Bronchial epithelial cell (primary cell): ENCODE measurements at regions not wholly inside any gene's neighbourhood (a gene's known extent, or its start where the extent isn't known, plus 50 kb on each side); places are given as distances from the start of the nearest gene placed in this dataset.

Source experiments
- DNase-seq: peaks from one replicate; pipeline ENCODE4 v3.0.0-alpha.2; 2010; ENCODE audit warnings: low read depth
- FAIRE-seq: peaks from 2 replicates; lab custom pipeline; 2011; peaks lifted over from hg19 to GRCh38; lab: Jason Lieb, UNC
- H3K27me3 ChIP-seq: 2 replicates; pipeline ENCODE4 v1.5.1; 2011; ENCODE audit warnings: low read length; ENCODE audit not compliant: control insufficient read depth, insufficient read depth
- H3K36me3 ChIP-seq: 2 replicates; pipeline ENCODE4 v1.5.1; 2011; ENCODE audit warnings: low read length; ENCODE audit not compliant: control insufficient read depth, insufficient read depth
- H3K4me3 ChIP-seq: 2 replicates; pipeline ENCODE4 v1.5.1; 2011; ENCODE audit warnings: mild to moderate bottlenecking, low read depth, low read length, control low read depth
- TF ChIP-seq, protein P1 (sequence below): IDR thresholded peaks from 2 replicates; pipeline ENCODE4 v1.5.1; 2011; ENCODE audit warnings: mild to moderate bottlenecking, moderate library complexity, low read length, control low read depth, inconsistent platforms; ENCODE audit not compliant: insufficient read depth, severe bottlenecking

DNA sequence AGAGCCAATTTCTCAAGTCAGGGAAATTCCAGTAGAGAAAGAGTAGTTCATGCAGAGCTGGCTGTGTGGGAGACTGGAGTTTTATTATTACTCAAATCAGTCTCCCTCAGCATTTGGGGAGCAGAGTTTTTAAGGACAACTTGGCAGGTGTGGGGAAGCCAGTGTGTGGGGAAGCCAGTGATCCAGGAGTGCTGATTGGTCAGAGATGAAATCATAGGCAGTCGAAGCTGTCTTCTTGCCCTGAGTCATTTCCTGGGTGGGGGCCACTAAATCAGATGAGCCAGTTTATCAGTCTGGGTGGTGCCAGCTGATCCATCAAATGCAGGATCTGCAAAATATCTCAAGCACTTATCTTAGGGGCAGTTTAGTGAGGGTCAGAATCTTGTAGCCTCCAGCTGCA lies 194.6 kb upstream of the NRG3 start:
- no peak overlapping the region for H3K4me3 ChIP-seq
- DNase-seq: peak; percentile 1
- H3K36me3 ChIP-seq: no peaks in the 10 kb centered on the region
- TF ChIP-seq, protein P1, sequence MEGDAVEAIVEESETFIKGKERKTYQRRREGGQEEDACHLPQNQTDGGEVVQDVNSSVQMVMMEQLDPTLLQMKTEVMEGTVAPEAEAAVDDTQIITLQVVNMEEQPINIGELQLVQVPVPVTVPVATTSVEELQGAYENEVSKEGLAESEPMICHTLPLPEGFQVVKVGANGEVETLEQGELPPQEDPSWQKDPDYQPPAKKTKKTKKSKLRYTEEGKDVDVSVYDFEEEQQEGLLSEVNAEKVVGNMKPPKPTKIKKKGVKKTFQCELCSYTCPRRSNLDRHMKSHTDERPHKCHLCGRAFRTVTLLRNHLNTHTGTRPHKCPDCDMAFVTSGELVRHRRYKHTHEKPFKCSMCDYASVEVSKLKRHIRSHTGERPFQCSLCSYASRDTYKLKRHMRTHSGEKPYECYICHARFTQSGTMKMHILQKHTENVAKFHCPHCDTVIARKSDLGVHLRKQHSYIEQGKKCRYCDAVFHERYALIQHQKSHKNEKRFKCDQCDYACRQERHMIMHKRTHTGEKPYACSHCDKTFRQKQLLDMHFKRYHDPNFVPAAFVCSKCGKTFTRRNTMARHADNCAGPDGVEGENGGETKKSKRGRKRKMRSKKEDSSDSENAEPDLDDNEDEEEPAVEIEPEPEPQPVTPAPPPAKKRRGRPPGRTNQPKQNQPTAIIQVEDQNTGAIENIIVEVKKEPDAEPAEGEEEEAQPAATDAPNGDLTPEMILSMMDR: no peak
- H3K27me3 ChIP-seq: no peaks in the 10 kb centered on the region
- peak; percentile 68 for FAIRE-seq

DNA sequence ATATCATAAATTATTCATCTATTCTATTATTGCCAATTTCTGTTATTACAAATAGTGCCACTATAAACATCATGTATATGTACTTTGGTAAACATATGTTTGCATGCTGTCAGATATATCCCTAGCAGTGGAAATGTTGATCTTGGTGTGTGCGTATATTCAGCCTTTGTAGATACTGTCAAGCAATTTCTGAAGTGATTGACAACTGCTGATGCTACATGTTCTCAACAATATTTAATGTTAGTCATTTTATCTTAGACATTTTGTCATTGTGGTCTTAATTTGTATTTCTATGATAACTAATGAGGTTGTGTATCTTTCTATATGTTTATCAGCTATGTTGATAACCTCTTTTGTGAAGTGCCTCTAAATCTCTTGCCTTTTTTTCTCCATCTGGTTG lies 186.5 kb upstream of the NRG3 start:
- no peaks in the 10 kb centered on the region for H3K27me3 ChIP-seq
- FAIRE-seq (no peak), DNase-seq (no peak)
- TF ChIP-seq, protein P1: no peak
- H3K4me3 ChIP-seq: no peak overlapping the region
- no peaks in the 10 kb centered on the region for H3K36me3 ChIP-seq

DNA sequence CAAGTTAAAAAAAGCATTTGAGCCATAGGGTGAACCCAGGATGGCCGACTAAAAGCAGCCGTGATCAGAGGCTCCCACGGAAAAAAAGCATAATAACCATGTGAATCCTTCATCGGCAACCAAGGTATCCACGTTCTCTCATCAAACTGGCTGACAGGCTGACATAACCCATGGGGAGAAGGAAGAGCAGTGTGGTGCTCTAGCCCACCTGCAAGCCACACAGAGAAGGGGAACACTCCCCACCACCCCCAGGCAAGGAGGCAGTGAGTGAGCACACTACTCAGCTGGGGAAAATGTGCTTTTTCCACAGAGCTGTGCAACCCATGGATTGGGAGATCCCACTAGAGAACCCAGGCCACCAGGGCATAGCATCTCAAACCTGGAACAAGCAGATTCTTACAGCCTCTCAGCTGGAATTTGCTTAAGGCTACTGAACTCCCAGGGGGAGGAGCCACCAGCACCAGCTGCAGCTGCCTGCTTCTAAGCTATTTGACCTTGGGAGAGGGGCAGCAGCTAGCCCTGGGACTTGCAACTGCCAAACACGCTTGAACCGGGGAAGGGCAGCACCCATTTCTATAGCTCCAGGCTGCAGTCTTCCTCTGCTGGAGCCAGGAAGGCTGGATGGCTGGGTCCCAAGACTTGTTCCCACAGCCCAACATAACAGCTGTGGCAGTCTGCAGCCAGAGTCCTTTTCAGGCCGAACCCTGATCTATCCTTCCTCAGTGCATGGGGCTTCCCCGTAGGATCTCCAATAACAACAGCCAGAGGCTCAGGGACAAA lies 178.2 kb upstream of the NRG3 start:
- DNase-seq (no peak), FAIRE-seq (no peak)
- H3K36me3 ChIP-seq: no peaks in the 10 kb centered on the region
- H3K4me3 ChIP-seq: no peak overlapping the region
- TF ChIP-seq, protein P1: no peak
- H3K27me3 ChIP-seq: no peaks in the 10 kb centered on the region

DNA sequence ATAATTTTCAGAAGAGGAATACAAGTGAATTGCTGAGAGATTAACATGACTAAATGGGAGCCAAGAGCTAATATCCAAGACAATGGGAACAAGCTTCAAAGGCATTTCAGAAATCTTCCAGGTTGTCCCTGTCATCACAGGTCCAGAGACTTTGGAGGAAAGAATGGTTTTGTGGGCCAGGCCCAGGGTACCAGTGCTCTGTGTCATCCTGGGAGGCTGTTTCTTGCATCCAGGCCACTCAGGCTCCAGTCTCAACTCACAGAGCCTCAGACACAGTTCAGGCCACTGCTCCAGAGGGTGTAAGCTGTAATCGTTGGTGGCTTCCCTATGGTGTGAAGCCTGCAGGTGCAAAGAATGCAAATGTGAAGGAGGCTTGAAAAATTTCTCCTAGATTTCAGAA lies 170.4 kb upstream of the NRG3 start:
- Histone ChIP-seq H3K36me3 (no peaks in the 10 kb centered on the region), H3K4me3 (no peak overlapping the region), H3K27me3 (no peaks in the 10 kb centered on the region)
- no peak for FAIRE-seq
- DNase-seq: no peak
- TF ChIP-seq, protein P1: no peak

DNA sequence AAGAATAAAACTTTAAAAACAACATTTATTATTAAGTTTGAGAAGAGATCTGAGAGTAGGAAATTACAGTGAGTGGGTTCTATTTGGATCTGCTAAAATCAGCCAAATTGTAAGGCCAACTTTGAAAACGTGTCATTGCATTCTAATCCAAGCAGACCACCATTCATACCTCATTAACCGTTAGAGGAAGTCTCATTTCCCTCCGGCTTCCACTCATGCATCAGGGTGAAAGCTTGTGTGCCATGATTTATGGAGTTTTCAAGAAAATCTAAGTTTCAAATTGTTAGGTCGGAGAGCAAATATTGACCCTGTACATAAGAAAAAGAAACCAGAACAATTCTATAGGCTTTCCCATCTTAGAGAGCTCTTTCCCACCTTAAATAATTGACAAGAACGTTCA lies 166.6 kb upstream of the NRG3 start:
- DNase-seq: no peak
- TF ChIP-seq, protein P1: no peak
- no peak for FAIRE-seq
- no peak overlapping the region for H3K4me3 ChIP-seq
- no peaks in the 10 kb centered on the region for H3K36me3 ChIP-seq
- no peaks in the 10 kb centered on the region for H3K27me3 ChIP-seq

DNA sequence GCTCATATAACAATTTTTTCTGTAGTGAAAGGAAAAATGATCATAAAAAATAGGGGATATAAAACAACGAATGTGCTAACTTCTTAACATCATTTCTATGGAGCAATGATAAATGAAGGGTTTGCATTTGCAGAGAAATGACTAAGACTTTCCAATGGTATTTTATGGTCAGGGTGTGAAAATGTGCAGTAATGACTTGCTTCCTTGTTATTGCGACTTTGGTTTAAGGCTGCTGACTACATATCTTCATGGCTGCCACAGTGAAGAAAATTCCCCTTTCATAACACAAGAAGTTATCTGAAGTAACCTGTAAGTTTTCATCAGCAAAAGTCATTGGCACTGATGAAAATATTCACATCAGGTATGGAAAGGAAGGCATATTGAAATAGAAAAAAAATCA lies 166.1 kb upstream of the NRG3 start:
- TF ChIP-seq, protein P1: no peak
- FAIRE-seq (no peak), DNase-seq (no peak)

More for the DNA sequence above, 166.1 kb upstream of the NRG3 start:
- no peaks in the 10 kb centered on the region for H3K27me3 ChIP-seq
- H3K4me3 ChIP-seq: no peak overlapping the region
- H3K36me3 ChIP-seq: no peaks in the 10 kb centered on the region
